Stomach (tissue), 8 donors: ENCODE measurements at regions not wholly inside any gene's neighbourhood (a gene's known extent, or its start where the extent isn't known, plus 50 kb on each side); places are given as distances from the start of the nearest gene placed in this dataset.

Source experiments
- DNase-seq, 2 donors: peaks; one replicate each; pipeline versions ENCODE4 v3.0.0 to v3.0.0-alpha.2; 2013 to 2019
- H3K27ac ChIP-seq, 5 donors: fragments of 200-600 bp in 4 of 5; sonication (generic) in 4 of 5; one replicate each; pipeline ENCODE4 v1.5.1; 2013 to 2019; ENCODE audit warnings: mild to moderate bottlenecking in 1 of 5, moderate library complexity in 1 of 5
- H3K27me3 ChIP-seq, 3 donors: fragments of 200-600 bp; sonication (generic); one replicate each; pipeline ENCODE4 v1.5.1; 2017 to 2019; ENCODE audit warnings: mixed run types in 1 of 3
- H3K36me3 ChIP-seq, 4 donors: fragments of 200-600 bp; sonication (generic); 1 replicate in 3 of 4; 2 replicates in 1 of 4; pipeline ENCODE4 v1.5.1; 2016 to 2019
- H3K4me1 ChIP-seq, 4 donors: fragments of 200-600 bp; sonication (generic); one replicate each; pipeline ENCODE4 v1.5.1; 2016 to 2019
- H3K4me3 ChIP-seq, 4 donors: fragments of 200-600 bp; sonication (generic) in 3 of 4; one replicate each; pipeline ENCODE4 v1.5.1; 2016 to 2019; ENCODE audit warnings: mild to moderate bottlenecking in 1 of 4
- H3K9me3 ChIP-seq, 4 donors: fragments of 200-600 bp; sonication (generic); one replicate each; pipeline ENCODE4 v1.5.1; 2016 to 2019
- CTCF ChIP-seq, 7 experiments: fragments of 450-650 bp in 4 of 7; fragments of 200-600 bp in 3 of 7; sonication (generic) in 3 of 7; IDR thresholded peaks; one replicate each; pipeline ENCODE4 v1.5.1; 2016 to 2019; ENCODE audit warnings: antibody characterized with exemption in 7 of 7, control low read depth in 2 of 7, mild to moderate bottlenecking in 1 of 7
- EP300 ChIP-seq: sonication (generic); formaldehyde crosslinking; IDR thresholded peaks from one replicate; pipeline ENCODE4 v1.6.1; 2017; ENCODE audit warnings: antibody characterized with exemption
- POLR2A ChIP-seq, 4 donors: fragments of 450-650 bp; IDR thresholded peaks; one replicate each; pipeline ENCODE4 v1.6.1; 2016; ENCODE audit warnings: antibody characterized with exemption in 4 of 4, control low read depth in 2 of 4, mild to moderate bottlenecking in 1 of 4, moderate library complexity in 1 of 4
- POLR2AphosphoS5 ChIP-seq, 3 donors: sonication (generic); formaldehyde crosslinking; IDR thresholded peaks; one replicate each; pipeline ENCODE4 v1.6.1; 2016; ENCODE audit warnings: antibody characterized with exemption in 3 of 3
- WGBS, 5 donors: extraction: QIAGEN DNeasy Blood & Tissue Kit in 3 of 5; methylation state at CpG; one replicate each; pipeline versions ENCODE4 v1.1.5 to v1.1.7; 2013 to 2018; 5-methylcytosine and 5-hydroxymethylcytosine counted together
- intact Hi-C: fragments of 100-400 bp; cut with DNase I; formaldehyde crosslinking; loops from one replicate; pipeline ENCODE4 v1.15.1; 2023; ENCODE audit warnings: low total_unique reads
- donor health status: healthy with polysubstance abuse.
- donor health status: Bipolar disorder and iron deficiency.
- donor health status: healthy.

- Histone ChIP-seq H3K4me3 (no peak overlapping the region), H3K27ac (no peak overlapping the region), H3K36me3 (no peaks in the 10 kb centered on the region), H3K9me3 (no peaks in the 10 kb centered on the region), H3K27me3 (no peaks in the 10 kb centered on the region), H3K4me1 (no peaks in the 10 kb centered on the region)
- intact Hi-C loops, result no loop called here
- TF ChIP-seq POLR2A (IDR thresholded peaks at IDR 0.05) (no peak), EP300 (no peak)
- WGBS, 5 donors, result 90 to 95% (median 92%) methylated on average over 11 of the region's 11 CpGs
- no peak for DNase-seq
Measured at GRCh38 chr16:73185737-73186136, 137.8 kb upstream of the ZFHX3 start.

DNA sequence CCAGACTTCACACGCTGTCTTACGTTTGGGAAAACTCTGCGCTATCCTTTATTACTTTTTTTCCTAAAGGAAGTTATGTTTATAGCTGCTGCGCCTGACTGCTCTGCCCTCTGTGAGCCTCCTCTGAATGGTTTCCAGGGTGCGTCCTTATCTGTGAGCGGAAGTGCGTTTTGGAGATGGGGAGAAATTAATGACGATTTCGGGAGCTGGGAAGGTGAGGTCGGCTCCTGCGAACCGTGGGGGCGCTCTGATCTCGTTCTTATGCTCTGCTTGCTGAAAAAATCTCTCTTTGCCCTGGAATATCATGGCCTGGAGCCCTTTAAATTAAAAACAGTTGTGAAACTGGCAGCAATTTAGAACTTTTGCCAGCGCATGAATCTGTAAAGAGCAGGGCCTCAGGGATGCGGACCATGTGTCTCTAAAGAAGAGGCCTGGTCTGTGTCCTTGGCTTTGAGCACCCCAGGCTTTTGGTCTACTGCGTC lies 135.7 kb upstream of the ZFHX3 start:
- no peak for DNase-seq
- intact Hi-C loops, result no loop called here
- Histone ChIP-seq H3K27me3 (no peaks in the 10 kb centered on the region), H3K27ac (no peak overlapping the region), H3K4me3 (no peak overlapping the region), H3K36me3 (no peaks in the 10 kb centered on the region), H3K9me3 (no peaks in the 10 kb centered on the region), H3K4me1 (peaks cover 0 to 10% (median 7%) of the 10 kb centered on the region in 4 donors)
- whole genome bisulfite sequencing, 5 donors, result 53 to 76% (median 59%) methylated on average over 17 of the region's 17 CpGs
- TF ChIP-seq CTCF (IDR thresholded peaks at IDR 0.05) (no peak), EP300 (no peak)

DNA sequence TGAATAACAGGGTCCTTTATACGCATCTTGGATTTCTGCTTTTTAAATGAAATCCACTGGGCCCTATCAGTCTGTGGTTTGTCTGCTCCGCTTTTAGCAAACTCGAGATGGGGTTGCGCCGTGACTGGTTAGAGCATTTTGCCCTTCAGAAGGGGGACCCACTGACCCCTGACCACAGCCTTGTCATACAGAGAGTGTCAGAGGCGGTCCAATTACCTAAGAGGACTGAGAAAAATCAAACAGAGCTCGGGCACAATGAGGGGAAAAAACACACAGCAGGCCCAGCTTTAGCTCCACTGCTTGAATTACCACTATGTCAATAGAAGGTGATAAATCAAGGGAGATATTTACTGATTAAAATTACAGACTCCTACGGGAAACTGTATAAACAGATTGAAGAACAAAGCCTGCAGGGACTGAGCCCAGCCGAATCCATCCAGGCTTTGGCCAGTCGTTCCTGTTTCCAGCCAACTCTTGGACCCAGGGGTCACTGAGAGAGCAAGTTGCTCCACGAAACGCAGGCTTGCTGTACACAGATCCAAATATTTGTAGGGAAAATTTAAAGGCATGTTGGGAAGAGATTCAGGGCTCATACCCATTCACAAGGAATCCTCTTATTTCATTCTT lies 131.9 kb upstream of the ZFHX3 start:
- intact Hi-C loops, result no loop called here
- no peaks in the 10 kb centered on the region for H3K36me3 ChIP-seq
- H3K27ac ChIP-seq, result peak overlapping the region in 2 of 5 donors; percentile 29 to 36
- 28 to 54% (median 35%) methylated on average over 12 of the region's 12 CpGs for WGBS, 5 donors
- DNase-seq, result peak; percentile 43 to 78
- TF ChIP-seq EP300, result no peak
- TF ChIP-seq CTCF (IDR thresholded peaks at IDR 0.05), result no peak
- no peak for TF ChIP-seq POLR2AphosphoS5 (IDR thresholded peaks at IDR 0.05)
- no peak for TF ChIP-seq POLR2A (IDR thresholded peaks at IDR 0.05)
- no peak overlapping the region for H3K4me3 ChIP-seq
- H3K9me3 ChIP-seq, result no peaks in the 10 kb centered on the region
- peaks cover 0 to 10% (median 7%) of the 10 kb centered on the region in 4 donors for H3K4me1 ChIP-seq
- H3K27me3 ChIP-seq, result no peaks in the 10 kb centered on the region

DNA sequence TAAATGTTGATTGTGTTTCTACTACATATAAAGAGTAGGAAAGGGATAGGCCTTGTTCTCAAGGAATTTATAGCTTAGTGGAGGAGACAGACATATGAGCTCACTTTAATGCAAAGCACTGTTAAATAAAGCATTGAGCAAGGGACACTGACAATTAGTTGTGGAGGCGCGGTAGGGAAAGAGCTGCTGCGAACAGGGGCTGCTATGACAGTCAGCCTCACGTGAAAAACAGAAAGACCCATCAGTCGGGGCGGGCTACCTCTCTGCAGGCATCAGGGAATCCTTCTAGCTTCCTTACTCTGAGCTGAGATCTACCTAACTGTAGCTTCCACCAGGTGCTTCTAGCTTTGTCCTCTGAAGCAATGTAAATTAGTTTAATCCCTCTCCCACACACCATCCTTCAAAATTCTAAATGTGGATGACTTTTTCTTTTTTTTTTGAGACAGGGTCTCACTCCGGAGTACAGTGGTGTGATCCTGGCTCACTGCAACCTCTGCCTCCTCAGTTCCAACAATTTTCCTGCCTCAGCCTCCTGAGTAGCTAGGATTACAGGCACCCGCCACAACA lies 129.9 kb upstream of the ZFHX3 start:
- no peaks in the 10 kb centered on the region for H3K9me3 ChIP-seq
- H3K27me3 ChIP-seq, result no peaks in the 10 kb centered on the region
- H3K36me3 ChIP-seq, result no peaks in the 10 kb centered on the region
- no peak for TF ChIP-seq POLR2A (IDR thresholded peaks at IDR 0.05)
- TF ChIP-seq POLR2AphosphoS5 (IDR thresholded peaks at IDR 0.05), result no peak
- no peak for TF ChIP-seq CTCF (IDR thresholded peaks at IDR 0.05)
- peaks cover 4 to 19% (median 15%) of the 10 kb centered on the region in 4 donors for H3K4me1 ChIP-seq
- intact Hi-C loops, result no loop called here
- H3K27ac ChIP-seq, result no peak overlapping the region
- no peak for DNase-seq
- 77 to 90% (median 80%) methylated on average over 8 of the region's 8 CpGs for WGBS, 5 donors
- H3K4me3 ChIP-seq, result no peak overlapping the region

DNA sequence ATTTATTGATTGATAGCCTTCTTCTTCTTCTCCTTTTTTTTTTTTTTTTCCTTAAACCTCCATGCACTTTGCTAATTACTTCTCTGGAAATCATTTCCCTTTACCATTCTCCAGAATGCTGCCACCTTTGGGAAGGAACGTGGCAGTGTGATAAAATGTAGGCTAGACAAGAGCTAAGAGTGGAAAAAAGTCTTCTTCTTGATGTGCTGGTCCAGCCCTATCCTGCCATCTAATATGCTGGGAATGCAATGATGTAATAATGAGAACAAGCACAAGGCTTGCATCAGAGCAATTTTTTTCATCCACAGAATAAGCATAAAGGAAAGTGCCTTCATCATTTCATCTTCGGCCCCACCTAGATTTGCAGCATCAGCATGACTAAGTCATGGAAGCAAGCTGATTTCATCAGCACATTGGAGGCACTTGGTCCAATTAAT lies 128.7 kb upstream of the ZFHX3 start:
- H3K36me3 ChIP-seq, result no peaks in the 10 kb centered on the region
- no peaks in the 10 kb centered on the region for H3K27me3 ChIP-seq
- WGBS, 5 donors, result 51 to 60% (median 58%) methylated on average over 2 of the region's 2 CpGs
- peaks cover 12 to 30% (median 24%) of the 10 kb centered on the region in 4 donors for H3K4me1 ChIP-seq
- no peak for TF ChIP-seq POLR2AphosphoS5 (IDR thresholded peaks at IDR 0.05)
- peak in 1 of 7 experiments; percentile 12 for TF ChIP-seq CTCF (IDR thresholded peaks at IDR 0.05)
- no peaks in the 10 kb centered on the region for H3K9me3 ChIP-seq
- intact Hi-C loops, result no loop called here
- no peak overlapping the region for H3K4me3 ChIP-seq
- no peak overlapping the region for H3K27ac ChIP-seq
- DNase-seq, result peak in 1 of 2 donors; percentile 45
